Effector memory CD8-positive, alpha-beta T cell (primary cell): ENCODE measurements at regions not wholly inside any gene's neighbourhood (a gene's known extent, or its start where the extent isn't known, plus 50 kb on each side); places are given as distances from the start of the nearest gene placed in this dataset.

ENCODE experiments used
- ATAC-seq: fragments of 150-1000 bp; cut with Tn5 transposase; replicated peaks from 2 replicates; pipeline ENCODE4 v1.10.0; 2021; ENCODE audit warnings: mild to moderate bottlenecking, moderate library complexity
- DNase-seq, 3 experiments: peaks; one replicate each; pipeline ENCODE4 v3.0.0; 2021
- H3K27ac Mint-ChIP-seq, 2 donors: one replicate each; pipeline ENCODE4 v1.8.0; 2022; ENCODE audit warnings: mild to moderate bottlenecking in 2 of 2, mixed read lengths in 2 of 2, moderate library complexity in 2 of 2
- H3K27me3 Mint-ChIP-seq, 2 donors: one replicate each; pipeline ENCODE4 v1.8.0; 2022; ENCODE audit warnings: mixed read lengths in 2 of 2
- H3K36me3 Mint-ChIP-seq: one replicate; pipeline ENCODE4 v1.8.0; 2022; ENCODE audit warnings: mild to moderate bottlenecking, moderate library complexity, mixed read lengths; ENCODE audit not compliant: insufficient read depth
- H3K4me1 Mint-ChIP-seq, 2 donors: one replicate each; pipeline ENCODE4 v1.8.0; 2022; ENCODE audit warnings: low read depth in 2 of 2, mixed read lengths in 2 of 2
- H3K4me3 Mint-ChIP-seq, 2 donors: one replicate each; pipeline ENCODE4 v1.8.0; 2022; ENCODE audit warnings: mild to moderate bottlenecking in 2 of 2, mixed read lengths in 2 of 2, moderate library complexity in 2 of 2
- H3K9me3 Mint-ChIP-seq, 2 donors: one replicate each; pipeline ENCODE4 v1.8.0; 2022; ENCODE audit warnings: mixed read lengths in 2 of 2

DNA sequence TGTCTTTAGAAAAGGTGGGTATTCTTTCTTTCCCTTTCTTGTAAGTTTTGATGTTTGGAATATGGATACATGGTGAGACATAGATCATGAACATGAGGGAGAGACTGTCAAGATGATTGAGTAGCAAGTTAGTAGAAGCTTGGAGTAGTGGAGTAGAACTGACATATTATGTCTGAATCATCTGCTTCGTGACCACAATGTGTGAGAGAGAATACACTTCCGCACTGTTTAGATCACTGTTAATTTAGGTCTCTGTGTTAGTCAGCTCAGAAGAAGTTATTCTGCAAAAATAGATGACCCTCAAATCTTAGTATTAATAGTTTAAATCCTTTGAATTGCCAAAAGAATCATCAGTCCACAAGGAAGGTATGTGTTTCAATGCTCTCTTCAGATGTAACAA lies 151.0 kb downstream of the OXSM start:
- peaks cover 0 to 5% of the 10 kb centered on the region in 2 donors for H3K4me1 Mint-ChIP-seq
- peaks cover 0 to 2% of the 10 kb centered on the region in 2 donors for H3K9me3 Mint-ChIP-seq
- no peak overlapping the region for H3K27ac Mint-ChIP-seq
- no peaks in the 10 kb centered on the region for H3K27me3 Mint-ChIP-seq
- no peak overlapping the region for H3K4me3 Mint-ChIP-seq
- H3K36me3 Mint-ChIP-seq: no peaks in the 10 kb centered on the region
- ATAC-seq (no peak), DNase-seq (no peak)

DNA sequence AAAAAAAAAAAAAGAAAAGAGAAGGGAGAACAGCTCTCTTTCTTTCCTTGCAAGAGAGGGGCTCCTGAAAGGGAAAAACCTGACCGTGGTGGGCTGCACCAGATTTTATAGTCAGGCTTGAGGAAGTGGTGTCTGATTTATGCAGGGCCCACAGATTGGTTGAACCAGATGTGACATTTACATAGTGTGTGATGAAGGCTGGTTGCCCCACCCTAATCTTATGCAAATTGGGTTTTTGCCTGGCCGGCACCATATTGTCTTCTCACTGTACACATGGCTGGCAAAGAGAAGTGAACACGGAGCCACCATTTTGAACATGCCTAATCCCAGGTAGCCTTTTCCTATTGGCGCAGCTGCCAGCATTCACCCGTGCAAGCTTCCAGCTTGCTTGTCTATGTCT lies 154.4 kb downstream of the OXSM start:
- Mint-ChIP-seq H3K4me3 (no peak overlapping the region), H3K27ac (no peak overlapping the region), H3K4me1 (peaks cover 0 to 5% of the 10 kb centered on the region in 2 donors), H3K36me3 (no peaks in the 10 kb centered on the region), H3K9me3 (peaks cover 0 to 2% of the 10 kb centered on the region in 2 donors), H3K27me3 (no peaks in the 10 kb centered on the region)
- DNase-seq (no peak), ATAC-seq (no peak)

DNA sequence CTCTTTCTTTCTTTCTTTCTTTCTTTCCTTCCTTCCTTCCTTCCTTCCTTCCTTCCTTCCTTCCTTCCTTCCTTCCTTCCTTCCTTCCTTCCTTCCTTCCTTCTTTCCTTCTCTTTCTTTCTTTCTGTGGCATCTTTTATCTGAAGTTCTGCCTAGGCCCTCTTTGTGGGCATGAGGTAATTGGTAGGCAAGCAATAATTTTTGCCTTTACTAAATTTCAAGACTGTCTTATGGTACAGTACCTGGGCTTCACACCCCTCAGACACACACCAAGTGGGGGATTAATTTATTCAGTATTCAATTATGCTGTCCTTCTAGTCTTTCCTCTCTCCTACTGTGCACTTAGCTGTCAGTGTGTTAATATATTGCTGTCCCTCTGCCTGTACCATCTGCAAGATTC lies 155.5 kb downstream of the OXSM start:
- Mint-ChIP-seq H3K36me3 (no peaks in the 10 kb centered on the region), H3K4me3 (no peak overlapping the region), H3K9me3 (peaks cover 0 to 2% of the 10 kb centered on the region in 2 donors), H3K27me3 (no peaks in the 10 kb centered on the region), H3K4me1 (peaks cover 0 to 5% of the 10 kb centered on the region in 2 donors), H3K27ac (no peak overlapping the region)
- DNase-seq (no peak), ATAC-seq (no peak)

DNA sequence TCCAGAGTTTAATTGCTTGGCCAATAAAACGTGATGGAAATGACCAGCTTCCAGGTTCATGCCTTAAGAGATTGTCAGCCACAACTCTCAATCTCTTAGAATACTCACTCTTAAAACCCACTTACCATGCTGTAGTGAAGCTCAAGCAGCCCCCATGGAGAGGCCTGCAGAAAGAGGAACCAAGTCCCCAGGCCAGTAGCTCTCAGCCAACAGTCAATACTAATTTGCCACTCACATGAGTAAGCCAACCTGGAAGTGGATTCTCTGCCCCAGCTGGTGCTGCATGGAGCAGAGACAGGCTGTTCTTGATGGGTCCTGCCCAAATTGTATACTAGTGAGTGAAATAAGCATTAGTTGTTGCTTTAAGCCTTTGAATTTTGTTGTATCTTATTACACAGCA lies 155.9 kb downstream of the OXSM start:
- Mint-ChIP-seq H3K27ac (no peak overlapping the region), H3K4me3 (no peak overlapping the region), H3K9me3 (peaks cover 0 to 2% of the 10 kb centered on the region in 2 donors), H3K4me1 (peaks cover 0 to 4% of the 10 kb centered on the region in 2 donors), H3K36me3 (no peaks in the 10 kb centered on the region), H3K27me3 (no peaks in the 10 kb centered on the region)
- ATAC-seq (no peak), DNase-seq (no peak)

DNA sequence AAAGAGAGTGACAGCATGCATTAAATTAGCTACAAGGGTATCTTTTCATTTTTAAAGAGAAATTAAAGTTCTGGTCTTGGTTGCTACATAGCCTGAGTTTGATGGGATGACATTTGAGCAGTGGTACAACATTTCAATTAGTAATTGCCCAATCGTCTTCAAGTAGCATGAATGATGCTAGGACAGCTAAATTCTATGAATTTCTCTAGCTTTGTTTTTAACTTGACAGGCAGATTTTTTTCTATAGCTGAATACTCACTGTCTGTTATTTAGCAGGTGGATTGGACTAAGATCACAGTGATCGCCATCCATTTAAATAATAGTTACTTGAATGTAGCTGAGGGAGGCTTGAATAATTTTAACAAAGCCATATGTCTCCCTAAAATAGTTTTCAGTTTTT lies 162.2 kb downstream of the OXSM start:
- Mint-ChIP-seq H3K27ac (no peak overlapping the region), H3K4me1 (no peaks in the 10 kb centered on the region), H3K4me3 (no peak overlapping the region), H3K27me3 (peaks cover 0 to 7% of the 10 kb centered on the region in 2 donors), H3K9me3 (no peaks in the 10 kb centered on the region), H3K36me3 (no peaks in the 10 kb centered on the region)
- DNase-seq (no peak), ATAC-seq (no peak)

DNA sequence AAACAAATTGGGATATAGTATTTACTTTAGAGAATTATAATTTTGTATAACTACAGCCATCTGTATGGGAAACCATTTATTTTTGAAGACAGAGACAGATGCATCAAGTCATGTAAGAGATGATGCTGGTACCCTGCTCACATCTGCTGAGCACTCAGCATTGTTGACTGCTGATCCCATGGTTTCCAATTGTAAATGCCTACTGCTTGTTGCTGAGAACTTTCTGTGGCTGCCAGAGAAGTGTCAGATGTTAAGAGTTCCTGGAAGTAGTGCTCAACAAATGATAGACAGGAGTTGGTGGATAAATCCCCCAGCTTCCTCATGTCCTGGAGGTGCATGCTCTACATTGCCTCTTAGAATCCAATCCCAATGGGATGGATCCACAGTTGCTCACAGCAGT lies 167.1 kb downstream of the OXSM start:
- Mint-ChIP-seq H3K27ac (no peak overlapping the region), H3K36me3 (no peaks in the 10 kb centered on the region), H3K9me3 (no peaks in the 10 kb centered on the region), H3K4me1 (no peaks in the 10 kb centered on the region), H3K27me3 (peaks cover 0 to 7% of the 10 kb centered on the region in 2 donors), H3K4me3 (no peak overlapping the region)
- no peak for ATAC-seq
- DNase-seq: no peak

DNA sequence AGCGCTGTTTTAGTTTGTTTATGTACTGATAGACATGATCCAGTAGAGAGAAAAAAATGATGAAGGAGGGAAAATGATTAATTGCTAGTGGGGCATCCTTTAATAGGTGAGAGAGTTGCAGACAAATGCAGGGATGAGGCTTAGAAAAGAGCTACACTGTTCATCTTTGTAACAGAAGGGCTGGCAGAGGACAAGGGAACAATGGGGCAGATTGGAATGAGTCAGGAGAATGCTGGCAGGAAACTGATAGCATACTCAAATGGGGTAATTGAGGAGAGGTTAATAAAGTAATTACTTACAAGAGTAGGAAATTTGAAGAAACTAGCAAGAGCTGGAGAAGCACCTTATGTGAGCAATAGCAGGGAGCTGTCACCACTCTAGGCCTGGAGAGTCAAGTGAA lies 170.9 kb downstream of the OXSM start:
- Mint-ChIP-seq H3K9me3 (no peaks in the 10 kb centered on the region), H3K4me3 (no peak overlapping the region), H3K36me3 (no peaks in the 10 kb centered on the region), H3K27me3 (no peaks in the 10 kb centered on the region), H3K4me1 (no peaks in the 10 kb centered on the region), H3K27ac (no peak overlapping the region)
- DNase-seq (no peak), ATAC-seq (no peak)

DNA sequence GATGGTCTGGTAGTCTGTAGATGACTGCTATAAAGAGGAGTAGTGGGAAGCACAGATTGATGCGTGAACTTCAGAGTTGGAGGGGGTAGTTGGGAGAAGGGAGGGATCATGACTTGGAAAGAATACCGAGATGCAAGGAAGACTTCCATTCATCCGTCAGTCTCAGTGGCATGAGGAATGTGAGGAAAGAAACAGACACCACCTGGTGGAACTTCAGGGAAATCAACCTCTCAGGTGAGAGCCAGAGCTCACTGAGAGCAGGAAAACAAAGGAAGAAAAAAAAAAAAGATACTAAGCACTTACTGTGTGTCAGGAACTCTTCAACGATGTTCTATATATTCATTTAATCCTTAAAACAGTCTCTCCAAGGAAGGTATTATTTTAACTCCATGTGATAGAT lies 172.4 kb downstream of the OXSM start:
- Mint-ChIP-seq H3K27me3 (no peaks in the 10 kb centered on the region), H3K9me3 (no peaks in the 10 kb centered on the region), H3K36me3 (no peaks in the 10 kb centered on the region), H3K4me3 (no peak overlapping the region), H3K27ac (no peak overlapping the region), H3K4me1 (no peaks in the 10 kb centered on the region)
- no peak for ATAC-seq
- DNase-seq: no peak

DNA sequence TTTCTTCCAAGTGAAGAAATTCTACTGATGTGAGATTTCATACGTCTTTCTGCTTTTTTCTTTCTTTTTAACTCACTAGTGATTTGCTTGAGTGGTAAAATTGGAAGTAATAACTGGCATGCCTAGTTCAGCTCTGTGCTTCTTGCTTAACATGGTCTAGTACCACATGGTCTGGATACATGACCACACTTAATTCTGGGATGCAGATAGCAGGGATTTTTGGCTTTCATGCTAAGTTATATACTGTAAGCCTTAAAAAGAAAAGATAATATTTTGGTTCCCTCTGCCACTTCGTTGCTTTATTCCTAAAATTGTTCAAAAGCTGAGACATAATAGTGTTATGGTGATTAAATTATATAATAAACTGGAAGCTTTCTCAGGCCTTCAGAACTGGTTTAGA lies 174.3 kb downstream of the OXSM start:
- H3K9me3 Mint-ChIP-seq: no peaks in the 10 kb centered on the region
- DNase-seq (no peak), ATAC-seq (no peak)
- no peaks in the 10 kb centered on the region for H3K36me3 Mint-ChIP-seq
- peaks cover 0 to 5% of the 10 kb centered on the region in 2 donors for H3K27me3 Mint-ChIP-seq
- H3K4me1 Mint-ChIP-seq: no peaks in the 10 kb centered on the region
- no peak overlapping the region for H3K27ac Mint-ChIP-seq
- no peak overlapping the region for H3K4me3 Mint-ChIP-seq

DNA sequence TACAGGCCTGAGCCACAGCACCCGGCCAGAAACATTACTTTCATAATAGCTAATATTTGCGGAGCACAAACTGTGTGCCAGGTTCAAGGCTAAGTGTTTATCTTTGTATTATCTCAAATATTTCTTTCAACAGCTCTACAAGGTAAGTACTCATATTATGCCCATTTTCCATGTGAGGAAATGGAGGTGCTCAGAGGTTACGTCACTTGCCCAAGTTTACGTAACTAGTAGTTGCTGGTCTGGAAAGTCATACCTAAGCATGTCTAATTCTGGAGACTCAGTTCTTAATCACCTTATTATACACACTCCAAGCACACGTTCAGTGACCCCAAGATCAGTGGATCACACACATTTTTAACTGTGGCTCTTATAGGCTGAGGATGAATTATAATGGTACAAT lies 177.5 kb downstream of the OXSM start:
- no peaks in the 10 kb centered on the region for H3K36me3 Mint-ChIP-seq
- H3K4me3 Mint-ChIP-seq: no peak overlapping the region
- DNase-seq (no peak), ATAC-seq (no peak)
- H3K27me3 Mint-ChIP-seq: peaks cover 0 to 5% of the 10 kb centered on the region in 2 donors
- H3K9me3 Mint-ChIP-seq: no peaks in the 10 kb centered on the region
- no peaks in the 10 kb centered on the region for H3K4me1 Mint-ChIP-seq
- H3K27ac Mint-ChIP-seq: no peak overlapping the region

DNA sequence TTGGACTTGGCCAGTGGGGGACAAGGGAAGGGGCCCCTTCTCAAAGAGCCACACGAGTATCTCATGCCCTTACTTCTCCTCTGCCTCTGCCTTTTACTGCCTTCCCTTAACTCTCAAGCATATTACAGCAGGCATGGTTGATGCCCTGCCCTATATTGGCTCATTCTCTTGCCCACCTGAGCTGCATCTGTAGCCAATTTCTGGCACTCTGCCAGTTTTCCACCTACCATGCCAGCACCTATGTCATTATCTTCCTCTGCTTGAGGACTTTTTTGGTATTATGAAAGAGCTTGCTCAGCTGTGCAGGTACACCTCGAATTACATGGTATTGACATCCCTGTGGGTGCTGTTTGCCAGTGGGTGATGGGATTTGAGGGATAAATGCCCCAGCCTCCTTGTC lies 181.8 kb downstream of the OXSM start:
- no peak overlapping the region for H3K4me3 Mint-ChIP-seq
- H3K27ac Mint-ChIP-seq: no peak overlapping the region
- no peak for ATAC-seq
- peaks cover 0 to 5% of the 10 kb centered on the region in 2 donors for H3K27me3 Mint-ChIP-seq
- DNase-seq: no peak
- H3K4me1 Mint-ChIP-seq: no peaks in the 10 kb centered on the region
- no peaks in the 10 kb centered on the region for H3K36me3 Mint-ChIP-seq
- H3K9me3 Mint-ChIP-seq: no peaks in the 10 kb centered on the region

DNA sequence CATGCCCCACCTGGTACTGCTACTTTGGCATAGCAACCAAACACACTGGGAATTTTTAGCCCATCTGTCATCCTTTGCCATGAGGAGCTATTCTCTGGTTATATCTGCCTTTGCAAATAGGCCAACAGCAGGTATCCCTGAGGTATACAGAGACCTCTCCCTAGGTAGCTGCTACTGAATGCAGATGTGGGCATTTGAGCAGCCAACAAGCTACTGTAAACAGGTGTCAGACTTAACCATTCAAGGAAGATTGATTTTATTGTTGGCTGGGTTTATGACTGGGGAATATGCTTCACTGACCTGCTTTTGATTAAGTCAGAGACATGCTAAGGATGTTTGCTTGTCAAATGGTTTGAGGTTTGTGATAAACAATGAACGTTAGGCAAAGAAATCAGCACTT lies 183.2 kb downstream of the OXSM start:
- ATAC-seq (no peak), DNase-seq (no peak)
- H3K4me3 Mint-ChIP-seq: no peak overlapping the region
- no peaks in the 10 kb centered on the region for H3K4me1 Mint-ChIP-seq
- no peak overlapping the region for H3K27ac Mint-ChIP-seq
- H3K36me3 Mint-ChIP-seq: no peaks in the 10 kb centered on the region
- H3K9me3 Mint-ChIP-seq: no peaks in the 10 kb centered on the region
- H3K27me3 Mint-ChIP-seq: peaks cover 0 to 5% of the 10 kb centered on the region in 2 donors

DNA sequence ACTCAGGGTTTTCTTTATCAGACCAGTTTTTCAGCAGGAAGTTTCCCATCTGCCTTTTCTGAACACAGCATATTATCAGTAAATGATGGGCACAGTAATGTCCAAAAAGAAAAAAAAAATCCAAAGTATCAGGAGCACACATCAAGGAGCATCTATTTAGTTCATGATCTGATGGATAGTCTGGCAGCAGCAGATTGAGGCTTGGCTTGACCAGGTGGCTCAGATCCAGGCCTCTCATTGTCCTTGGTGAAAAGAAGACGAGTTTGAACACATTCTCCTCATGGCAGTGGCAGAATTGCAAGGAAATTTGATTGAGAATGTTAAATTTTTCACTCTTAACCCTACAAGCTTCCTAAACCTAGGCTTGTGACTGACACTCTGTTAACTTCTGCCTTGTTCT lies 192.9 kb downstream of the OXSM start:
- Mint-ChIP-seq H3K36me3 (peaks cover 3% of the 10 kb centered on the region), H3K4me3 (no peak overlapping the region), H3K4me1 (no peaks in the 10 kb centered on the region), H3K9me3 (peaks cover 0 to 5% of the 10 kb centered on the region in 2 donors), H3K27me3 (no peaks in the 10 kb centered on the region), H3K27ac (no peak overlapping the region)
- ATAC-seq (no peak), DNase-seq (no peak)

DNA sequence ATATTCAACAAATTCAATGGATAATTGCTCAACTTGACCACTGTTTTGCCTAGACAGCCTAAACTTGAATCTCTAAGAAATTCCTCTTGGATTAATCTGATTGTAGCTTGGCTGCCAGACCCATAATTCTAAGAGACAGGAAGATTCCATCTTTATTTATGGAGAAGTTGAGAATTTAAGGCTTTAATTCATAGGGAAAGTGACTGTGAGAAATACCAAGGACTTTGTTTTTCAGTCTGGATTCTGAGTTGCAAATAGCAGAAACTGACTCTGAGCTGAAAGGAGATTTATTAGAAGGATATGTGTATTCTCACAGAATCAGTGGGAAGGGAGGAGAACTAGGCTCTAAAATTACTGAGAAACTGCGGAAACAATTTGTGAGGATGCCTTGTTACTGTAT lies 195.7 kb downstream of the OXSM start:
- Mint-ChIP-seq H3K4me1 (no peaks in the 10 kb centered on the region), H3K27me3 (no peaks in the 10 kb centered on the region), H3K4me3 (no peak overlapping the region), H3K36me3 (peaks cover 3% of the 10 kb centered on the region), H3K27ac (no peak overlapping the region), H3K9me3 (peaks cover 0 to 3% of the 10 kb centered on the region in 2 donors)
- ATAC-seq: no peak
- no peak for DNase-seq

DNA sequence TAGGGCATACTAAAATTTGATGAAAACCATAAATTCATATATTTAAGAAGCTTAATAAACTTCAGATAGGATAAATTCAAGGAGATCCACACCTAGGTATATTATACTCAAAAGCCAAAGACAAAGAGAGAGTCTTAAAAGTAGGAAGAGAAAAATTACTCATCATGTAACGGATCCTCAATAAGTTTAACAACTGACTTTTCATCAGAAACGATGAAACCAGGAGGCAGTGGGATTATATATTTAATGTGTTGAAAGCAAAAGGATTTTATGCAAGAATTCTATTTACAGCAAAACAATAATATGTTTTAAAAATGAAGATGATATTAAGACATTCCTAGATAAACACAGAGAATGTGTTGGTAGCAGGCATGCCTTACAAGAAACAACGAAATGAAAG lies 202.7 kb downstream of the OXSM start:
- ATAC-seq: no peak
- Mint-ChIP-seq H3K4me3 (no peak overlapping the region), H3K27me3 (no peaks in the 10 kb centered on the region), H3K36me3 (no peaks in the 10 kb centered on the region), H3K4me1 (no peaks in the 10 kb centered on the region), H3K27ac (no peak overlapping the region), H3K9me3 (peaks cover 1 to 5% of the 10 kb centered on the region in 2 donors)
- no peak for DNase-seq
